Thyroid gland (tissue), 4 donors: ENCODE measurements at regions not wholly inside any gene's neighbourhood (a gene's known extent, or its start where the extent isn't known, plus 50 kb on each side); places are given as distances from the start of the nearest gene placed in this dataset.

Source experiments
- POLR2A ChIP-seq, 2 donors: fragments of 450-650 bp; IDR thresholded peaks; one replicate each; pipeline ENCODE4 v1.6.1; 2017; ENCODE audit warnings: antibody characterized with exemption in 2 of 2, mild to moderate bottlenecking in 2 of 2, moderate library complexity in 1 of 2
- TF ChIP-seq, protein P1 (sequence below), 6 experiments: fragments of 200-600 bp in 3 of 6; fragments of 450-650 bp in 3 of 6; sonication (generic) in 3 of 6; IDR thresholded peaks; one replicate each; pipeline ENCODE4 v1.5.1; 2016 to 2019; ENCODE audit warnings: antibody characterized with exemption in 6 of 6, mild to moderate bottlenecking in 2 of 6, inconsistent platforms in 1 of 6, moderate library complexity in 1 of 6

- TF ChIP-seq, protein P1, sequence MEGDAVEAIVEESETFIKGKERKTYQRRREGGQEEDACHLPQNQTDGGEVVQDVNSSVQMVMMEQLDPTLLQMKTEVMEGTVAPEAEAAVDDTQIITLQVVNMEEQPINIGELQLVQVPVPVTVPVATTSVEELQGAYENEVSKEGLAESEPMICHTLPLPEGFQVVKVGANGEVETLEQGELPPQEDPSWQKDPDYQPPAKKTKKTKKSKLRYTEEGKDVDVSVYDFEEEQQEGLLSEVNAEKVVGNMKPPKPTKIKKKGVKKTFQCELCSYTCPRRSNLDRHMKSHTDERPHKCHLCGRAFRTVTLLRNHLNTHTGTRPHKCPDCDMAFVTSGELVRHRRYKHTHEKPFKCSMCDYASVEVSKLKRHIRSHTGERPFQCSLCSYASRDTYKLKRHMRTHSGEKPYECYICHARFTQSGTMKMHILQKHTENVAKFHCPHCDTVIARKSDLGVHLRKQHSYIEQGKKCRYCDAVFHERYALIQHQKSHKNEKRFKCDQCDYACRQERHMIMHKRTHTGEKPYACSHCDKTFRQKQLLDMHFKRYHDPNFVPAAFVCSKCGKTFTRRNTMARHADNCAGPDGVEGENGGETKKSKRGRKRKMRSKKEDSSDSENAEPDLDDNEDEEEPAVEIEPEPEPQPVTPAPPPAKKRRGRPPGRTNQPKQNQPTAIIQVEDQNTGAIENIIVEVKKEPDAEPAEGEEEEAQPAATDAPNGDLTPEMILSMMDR (IDR thresholded peaks at IDR 0.05), result no peak
- TF ChIP-seq POLR2A (IDR thresholded peaks at IDR 0.05), result no peak
These were observed 124.5 kb upstream of the TENT5A start for GRCh38 chr6:81876971-81877370.
